ENCODE measurements at regions not wholly inside any gene's neighbourhood (a gene's known extent, or its start where the extent isn't known, plus 50 kb on each side); places are given as distances from the start of the nearest gene placed in this dataset.
A peak's percentile ranks its signal among the peaks of the same experiment; 100 is the strongest.
"Not testable (repeated sequence)": the region's sequence is repeated elsewhere in the genome, so short reads cannot be mapped to it uniquely, and the experiment has no call there.

- Histone ChIP-seq H3K27ac (no peak overlapping the region), H3K4me3 (no peak overlapping the region)
Measured at GRCh38 chr16:13665876-13666275, 254.1 kb upstream of the ERCC4 start.

- Histone ChIP-seq H3K27ac (no peak overlapping the region), H3K4me3 (no peak overlapping the region)
Measured at GRCh38 chr16:13672196-13672595, 247.8 kb upstream of the ERCC4 start.

DNA sequence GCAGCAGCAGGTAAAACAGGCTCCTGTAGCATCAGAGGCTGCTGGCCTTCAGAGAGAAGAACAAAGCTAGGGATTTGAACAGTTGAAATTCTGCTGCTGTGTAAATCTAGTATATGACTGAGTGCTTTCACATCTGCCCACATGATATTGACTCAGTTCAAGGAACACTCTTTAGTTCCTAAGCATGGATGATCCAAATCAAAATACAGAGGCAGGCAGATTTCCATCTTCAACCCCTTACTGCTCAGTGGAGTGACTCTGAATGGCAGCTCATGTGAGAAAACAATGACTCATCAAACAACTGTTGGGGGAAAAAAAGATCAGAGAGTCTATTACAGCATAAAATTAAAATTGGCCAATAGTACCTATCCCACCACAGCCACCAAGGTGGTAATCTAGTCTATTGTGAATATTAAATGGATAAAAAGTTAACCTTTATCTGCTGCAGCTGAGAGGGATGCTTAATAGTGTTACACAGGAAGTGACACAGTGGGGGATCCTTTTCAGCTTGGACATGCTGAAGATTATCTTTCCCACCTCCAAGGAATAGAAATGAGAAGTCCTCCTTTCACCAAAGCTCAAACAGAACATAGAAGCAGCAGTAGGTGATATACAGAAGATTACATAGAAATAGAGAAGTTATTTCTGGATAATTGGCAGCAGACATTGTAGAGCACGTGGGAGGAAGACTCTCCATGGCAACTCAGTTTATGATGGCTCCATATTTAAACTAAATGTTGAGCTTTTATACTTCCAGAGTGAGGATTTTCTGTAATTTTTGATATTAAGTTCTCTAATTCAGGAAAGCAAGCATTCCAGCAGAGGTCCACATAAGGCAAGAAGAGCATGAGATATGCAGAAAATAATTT is 239.7 kb upstream of the ERCC4 start:
- Histone ChIP-seq H3K27ac (no peak overlapping the region), H3K4me3 (no peak overlapping the region)

DNA sequence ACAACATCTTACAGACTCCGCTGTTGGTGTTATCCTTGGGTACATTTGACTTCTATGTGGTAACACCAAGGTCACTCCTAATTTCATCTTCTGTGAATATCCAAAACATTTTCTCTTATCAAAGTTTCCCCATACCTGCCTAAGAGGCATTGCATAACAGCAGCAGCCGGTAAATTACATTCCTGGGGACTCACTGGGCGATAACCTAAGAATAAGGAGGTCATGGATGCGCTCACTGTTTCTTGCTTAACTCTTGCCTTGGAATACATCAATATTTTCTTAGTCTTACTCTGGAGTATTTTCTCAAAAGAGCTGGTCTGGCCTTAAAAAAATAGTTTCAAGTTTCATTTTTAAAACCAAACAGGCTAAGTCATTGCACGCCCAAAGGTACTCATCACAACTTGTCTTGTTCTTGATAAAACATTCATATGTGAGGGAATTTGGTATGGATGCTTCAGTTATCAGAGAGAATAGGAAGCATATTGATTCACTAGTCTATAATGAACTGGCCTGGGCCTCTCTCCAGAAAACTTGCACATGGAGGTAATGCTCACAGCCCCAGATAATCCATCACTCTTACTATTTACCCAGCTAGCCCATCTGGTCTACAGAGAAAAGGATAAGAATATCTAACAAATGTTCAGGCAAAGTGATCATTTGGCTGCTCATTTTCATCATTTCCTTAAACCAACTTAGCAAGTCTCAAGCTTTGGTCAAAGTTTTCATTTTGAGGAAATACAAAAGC is 235.0 kb upstream of the ERCC4 start:
- Histone ChIP-seq H3K27ac (no peak overlapping the region), H3K4me3 (no peak overlapping the region)

DNA sequence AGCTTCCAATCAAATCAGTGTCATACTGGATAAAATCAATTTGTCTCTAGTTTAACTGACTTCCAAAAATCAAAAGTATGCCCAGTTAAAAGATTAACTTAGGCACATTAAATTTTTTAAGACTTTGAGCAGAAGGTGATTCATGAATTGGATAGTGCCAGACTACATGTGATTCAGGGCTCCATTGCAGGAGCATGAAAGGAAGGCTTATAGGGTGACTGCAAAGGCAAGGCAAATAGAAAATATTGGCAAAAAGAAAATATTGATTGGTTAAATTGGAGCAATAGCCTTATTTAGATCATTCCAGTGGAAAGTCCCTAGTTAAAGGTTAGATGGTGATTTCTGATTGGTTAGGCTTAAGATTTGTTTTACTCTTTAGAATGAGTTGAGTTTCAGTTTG is 223.9 kb upstream of the ERCC4 start:
- no peak overlapping the region for H3K27ac ChIP-seq
- H3K4me3 ChIP-seq: no peak overlapping the region

- Histone ChIP-seq H3K4me3 (no peak overlapping the region), H3K27ac (no peak overlapping the region)
Measured at GRCh38 chr16:13697013-13697412, 222.9 kb upstream of the ERCC4 start.

GRCh38 chr16:13697568-13697967 is 222.4 kb upstream of the ERCC4 start:
- Histone ChIP-seq H3K27ac (no peak overlapping the region), H3K4me3 (no peak overlapping the region)

- peak overlapping the region in 1 of 21 experiments; percentile 14 for H3K27ac ChIP-seq
- H3K4me3 ChIP-seq: no peak overlapping the region
Measured at GRCh38 chr16:13702614-13703013, 217.3 kb upstream of the ERCC4 start.

GRCh38 chr16:13708347-13709120 is 211.4 kb upstream of the ERCC4 start:
- no peak overlapping the region for H3K4me3 ChIP-seq
- no peak overlapping the region for H3K27ac ChIP-seq

DNA sequence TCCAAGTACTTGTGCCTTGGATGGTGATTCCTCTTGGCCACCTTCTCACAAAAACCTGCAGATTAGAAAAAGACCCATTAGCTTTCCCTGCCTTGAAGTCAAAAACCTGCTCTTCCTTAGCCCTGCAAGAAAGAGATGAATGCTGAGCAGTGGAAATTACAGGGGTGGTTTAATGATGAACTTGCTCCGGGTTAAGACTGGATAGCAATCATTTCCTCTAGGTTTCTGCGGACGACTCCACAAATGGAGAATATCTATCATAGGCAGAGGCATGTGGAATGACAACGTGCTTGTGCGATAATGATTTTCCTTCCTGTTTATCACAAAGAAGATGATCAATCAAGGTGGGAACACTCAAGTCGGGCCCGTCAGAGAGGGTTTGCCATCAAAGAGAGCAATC is 201.2 kb upstream of the ERCC4 start:
- H3K4me3 ChIP-seq: no peak overlapping the region

GRCh38 chr16:13727943-13728342 is 192.0 kb upstream of the ERCC4 start:
- H3K27ac ChIP-seq: no peak overlapping the region

More for the DNA sequence above, 201.2 kb upstream of the ERCC4 start:
- no peak overlapping the region for H3K27ac ChIP-seq

GRCh38 chr16:13733561-13733960 is 186.4 kb upstream of the ERCC4 start:
- no peak overlapping the region for H3K27ac ChIP-seq
- H3K4me3 ChIP-seq: no peak overlapping the region

More at GRCh38 chr16:13727943-13728342, 192.0 kb upstream of the ERCC4 start:
- H3K4me3 ChIP-seq: no peak overlapping the region

DNA sequence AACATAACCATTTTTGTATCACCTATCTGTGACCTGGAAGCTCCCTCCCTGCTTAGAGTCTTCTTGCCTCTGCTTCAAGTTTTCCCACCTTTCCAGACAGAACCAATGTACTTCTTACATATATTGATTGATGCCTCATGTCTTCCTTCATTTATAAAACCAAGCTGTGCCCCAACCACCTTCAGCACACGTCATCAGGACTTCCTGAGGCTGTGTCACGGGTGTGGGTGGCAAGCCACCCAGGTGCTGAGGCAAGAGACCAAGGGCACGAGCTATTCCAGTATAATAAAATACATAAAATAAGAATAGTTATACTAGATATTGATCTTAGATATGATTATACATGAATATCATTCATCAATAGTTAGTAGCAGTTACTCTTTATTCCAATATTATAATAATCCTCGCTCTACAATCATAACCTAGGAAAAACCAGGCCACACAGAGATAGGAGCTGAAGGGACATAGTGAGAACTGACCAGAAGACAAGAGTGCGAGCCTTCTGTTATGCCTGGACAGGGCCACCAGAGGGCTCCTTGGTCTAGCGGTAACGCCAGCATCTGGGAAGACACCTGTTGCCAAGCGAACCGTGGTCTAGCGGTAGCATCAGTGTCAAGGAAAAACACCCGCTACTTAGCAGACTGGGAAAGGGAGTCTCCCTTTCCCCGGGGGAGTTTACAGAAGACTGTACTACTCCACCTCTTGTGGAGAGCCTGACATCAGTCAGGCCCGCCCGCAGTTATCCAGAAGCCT is 180.2 kb upstream of the ERCC4 start:
- not testable (repeated sequence) for H3K4me3 ChIP-seq, H3K27ac ChIP-seq

- Histone ChIP-seq H3K27ac (no peak overlapping the region), H3K4me3 (no peak overlapping the region)
Measured at GRCh38 chr16:13742928-13743327, 177.0 kb upstream of the ERCC4 start.

GRCh38 chr16:13743571-13743970 is 176.4 kb upstream of the ERCC4 start:
- no peak overlapping the region for H3K27ac ChIP-seq
- no peak overlapping the region for H3K4me3 ChIP-seq

DNA sequence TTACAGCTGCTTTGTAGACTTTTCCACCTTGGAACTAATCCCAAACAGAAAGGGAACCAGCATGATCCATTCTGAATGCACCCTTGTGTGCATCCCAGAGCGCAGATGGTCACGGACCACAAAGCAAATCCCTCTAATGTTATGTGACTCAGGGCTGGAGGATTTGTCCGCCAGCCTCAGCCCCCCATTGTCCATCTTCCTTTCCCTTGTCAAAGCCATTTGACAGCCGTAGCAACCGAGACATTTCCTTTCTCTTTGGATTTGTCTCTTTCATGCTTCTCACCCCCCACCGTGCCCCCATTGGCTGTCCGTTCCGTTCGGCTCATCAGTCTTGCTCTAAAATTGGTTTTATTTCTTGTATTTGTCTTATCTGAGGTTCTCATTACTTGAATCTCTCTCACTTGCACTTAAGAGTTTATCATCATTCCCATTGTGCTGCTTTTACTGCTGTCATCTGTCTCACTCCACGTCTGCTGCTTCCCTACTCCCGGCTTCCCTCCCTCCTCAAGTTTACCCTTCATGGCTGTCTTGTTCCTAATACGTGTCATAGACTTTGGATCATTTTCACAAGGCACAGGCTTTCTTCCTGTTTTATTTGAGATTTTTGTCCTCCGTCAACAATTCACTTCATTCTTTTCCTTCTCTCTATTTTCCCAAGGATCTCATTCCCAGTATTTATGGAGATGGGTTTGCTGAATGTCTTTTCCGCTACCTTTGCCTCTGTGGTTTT is 163.4 kb upstream of the ERCC4 start:
- Histone ChIP-seq H3K27ac (no peak overlapping the region), H3K4me3 (no peak overlapping the region)

DNA sequence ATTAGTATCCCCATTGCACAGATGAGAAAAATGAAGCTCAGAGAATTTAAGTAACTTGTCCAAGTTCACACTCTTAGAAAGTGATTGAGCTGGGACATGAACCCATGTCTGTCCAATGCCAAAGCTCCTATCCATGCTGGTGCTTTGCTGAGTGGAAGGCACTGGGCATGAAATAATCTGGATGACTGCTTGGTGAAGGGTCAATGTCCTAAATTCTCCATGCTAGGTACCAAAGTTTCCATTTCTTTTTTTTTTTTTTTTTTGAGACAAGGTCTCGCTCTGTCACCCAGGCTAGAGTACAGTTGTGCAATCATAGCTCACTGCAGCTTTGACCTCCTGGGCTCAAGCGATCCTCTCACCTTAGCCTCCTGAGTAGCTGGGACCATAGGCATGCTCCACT is 153.6 kb upstream of the ERCC4 start:
- no peak overlapping the region for H3K27ac ChIP-seq

GRCh38 chr16:13767215-13767614 is 152.7 kb upstream of the ERCC4 start:
- no peak overlapping the region for H3K27ac ChIP-seq
- no peak overlapping the region for H3K4me3 ChIP-seq

More for the DNA sequence above, 153.6 kb upstream of the ERCC4 start:
- H3K4me3 ChIP-seq: no peak overlapping the region

DNA sequence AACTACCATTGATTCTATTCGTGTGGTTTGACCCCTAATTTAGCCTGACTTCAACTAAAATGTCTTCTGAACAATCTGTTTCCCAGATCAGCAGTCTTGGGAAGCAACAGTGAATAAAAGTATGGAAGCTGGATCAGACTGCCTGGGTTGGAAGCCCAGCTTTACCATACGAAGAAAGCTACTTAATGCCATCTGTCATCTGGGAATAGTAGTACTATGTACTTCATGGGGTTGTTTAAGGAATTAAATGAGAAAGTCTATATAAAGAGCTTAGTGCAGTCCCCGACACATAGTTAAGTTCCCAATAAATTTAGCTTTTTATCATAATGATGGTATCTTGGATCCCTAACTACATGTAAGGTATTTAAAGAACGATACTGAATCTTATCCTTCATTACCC is 151.5 kb upstream of the ERCC4 start:
- H3K4me3 ChIP-seq: no peak overlapping the region
- no peak overlapping the region for H3K27ac ChIP-seq
